ENCODE measurements at regions not wholly inside any gene's neighbourhood (a gene's known extent, or its start where the extent isn't known, plus 50 kb on each side); places are given as distances from the start of the nearest gene placed in this dataset.

- TF ChIP-seq EP300 (IDR thresholded peaks at IDR 0.05; ENCODE audit: borderline replicate concordance in 1 of 2, control insufficient read depth in 1 of 2, low read depth in 2 of 2, low read length in 2 of 2) (no peak), HDAC2 (IDR thresholded peaks at IDR 0.05) (no peak), CTCF (IDR thresholded peaks at IDR 0.05 in 2 of 3, conservative IDR thresholded peaks at IDR 0.05 in 1 of 3; ENCODE audit: control insufficient read depth in 2 of 3, extremely low read depth in 1 of 3, insufficient read depth in 1 of 3, low read depth in 3 of 3, low read length in 3 of 3) (no peak), YY1 (IDR thresholded peaks at IDR 0.05; ENCODE audit: low read depth, low read length) (no peak), ZZZ3 (IDR thresholded peaks at IDR 0.05; ENCODE audit: control insufficient read depth, insufficient read length, low read depth) (no peak), ZNF622 (IDR thresholded peaks at IDR 0.05) (no peak), CHD1 (IDR thresholded peaks at IDR 0.05; ENCODE audit: low read depth, low read length) (no peak), CREM (IDR thresholded peaks at IDR 0.05; ENCODE audit: low read depth) (no peak), ESRRA (IDR thresholded peaks at IDR 0.05; ENCODE audit: low read length) (no peak), RFX5 (IDR thresholded peaks at IDR 0.05; ENCODE audit: low read depth, low read length) (no peak), POLR2A (IDR thresholded peaks at IDR 0.05; ENCODE audit: low read depth, low read length) (no peak), ZBTB33 (IDR thresholded peaks at IDR 0.05) (no peak), NRF1 (conservative IDR thresholded peaks at IDR 0.05; ENCODE audit: low read depth, low read length) (no peak)
Measured at GRCh38 chr12:28893365-28893764, 255.7 kb upstream of the FAR2 start.
